ENCODE measurements at regions not wholly inside any gene's neighbourhood (a gene's known extent, or its start where the extent isn't known, plus 50 kb on each side); places are given as distances from the start of the nearest gene placed in this dataset.

DNA sequence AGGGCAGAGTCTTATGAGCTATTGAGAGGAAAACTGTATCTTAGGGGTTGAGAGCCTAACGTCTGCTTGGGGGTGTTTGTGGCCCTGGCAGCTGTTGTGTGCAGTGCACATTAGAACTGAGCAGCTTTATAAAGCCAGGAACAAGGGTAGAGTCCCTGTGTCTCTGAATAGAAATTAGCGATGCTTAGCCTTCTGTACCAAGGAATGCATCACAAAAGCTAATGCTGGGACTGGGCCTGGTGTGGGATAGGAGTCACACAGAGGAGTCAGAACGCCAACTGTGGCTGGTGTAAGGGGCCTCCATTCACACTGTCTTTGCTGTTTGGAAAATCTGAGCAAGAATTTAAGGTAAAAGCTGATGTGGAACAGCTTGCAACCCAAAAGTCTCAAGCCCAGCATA, 283.2 kb downstream of the SOX11 start:
- TF ChIP-seq CTCF (IDR thresholded peaks at IDR 0.05), result no peak
- no peak for TF ChIP-seq EZH2 (IDR thresholded peaks at IDR 0.05)
- no peak for TF ChIP-seq EZH2phosphoT487 (IDR thresholded peaks at IDR 0.05)

Measured in neural progenitor cell (in vitro differentiated cells).